ENCODE measurements at regions not wholly inside any gene's neighbourhood (a gene's known extent, or its start where the extent isn't known, plus 50 kb on each side); places are given as distances from the start of the nearest gene placed in this dataset.
A peak's percentile ranks its signal among the peaks of the same experiment; 100 is the strongest.

DNA sequence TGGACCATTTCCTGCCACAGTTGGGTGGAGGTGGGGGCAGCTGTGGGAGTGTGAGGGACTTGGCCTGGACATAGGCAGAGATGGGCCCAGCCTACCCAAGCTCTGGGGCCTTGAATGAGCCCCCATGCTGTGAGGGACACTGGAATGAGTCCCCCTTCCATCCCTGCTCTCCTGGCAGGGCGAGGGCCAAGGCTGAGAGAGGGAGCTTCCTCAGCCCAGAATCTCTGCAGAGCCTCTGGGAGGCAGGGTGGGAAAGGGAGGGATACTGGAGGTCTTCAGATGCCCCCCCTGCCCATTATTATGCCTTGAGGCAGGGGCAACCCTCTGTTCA is 124.5 kb upstream of the PJA1 start:
- TF ChIP-seq, protein P1, sequence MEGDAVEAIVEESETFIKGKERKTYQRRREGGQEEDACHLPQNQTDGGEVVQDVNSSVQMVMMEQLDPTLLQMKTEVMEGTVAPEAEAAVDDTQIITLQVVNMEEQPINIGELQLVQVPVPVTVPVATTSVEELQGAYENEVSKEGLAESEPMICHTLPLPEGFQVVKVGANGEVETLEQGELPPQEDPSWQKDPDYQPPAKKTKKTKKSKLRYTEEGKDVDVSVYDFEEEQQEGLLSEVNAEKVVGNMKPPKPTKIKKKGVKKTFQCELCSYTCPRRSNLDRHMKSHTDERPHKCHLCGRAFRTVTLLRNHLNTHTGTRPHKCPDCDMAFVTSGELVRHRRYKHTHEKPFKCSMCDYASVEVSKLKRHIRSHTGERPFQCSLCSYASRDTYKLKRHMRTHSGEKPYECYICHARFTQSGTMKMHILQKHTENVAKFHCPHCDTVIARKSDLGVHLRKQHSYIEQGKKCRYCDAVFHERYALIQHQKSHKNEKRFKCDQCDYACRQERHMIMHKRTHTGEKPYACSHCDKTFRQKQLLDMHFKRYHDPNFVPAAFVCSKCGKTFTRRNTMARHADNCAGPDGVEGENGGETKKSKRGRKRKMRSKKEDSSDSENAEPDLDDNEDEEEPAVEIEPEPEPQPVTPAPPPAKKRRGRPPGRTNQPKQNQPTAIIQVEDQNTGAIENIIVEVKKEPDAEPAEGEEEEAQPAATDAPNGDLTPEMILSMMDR (conservative IDR thresholded peaks at IDR 0.05; ENCODE audit: low read depth, low read length), result 0 out of 2 replicates have a peak, but pooled peaks have one; percentile 5
- TF ChIP-seq EZH2 (IDR thresholded peaks at IDR 0.05; ENCODE audit: borderline replicate concordance, low read depth, low read length, poor library complexity, severe bottlenecking), result no peak

Measured in A673 (cell line).